Mucosa of descending colon (tissue), 3 donors: ENCODE measurements at regions not wholly inside any gene's neighbourhood (a gene's known extent, or its start where the extent isn't known, plus 50 kb on each side); places are given as distances from the start of the nearest gene placed in this dataset.

Experiments
- ATAC-seq: fragments of 200-7000 bp; cut with Tn5 transposase; one replicate; pipeline ENCODE4 v1.9.1; 2020; ENCODE audit warnings: mild to moderate bottlenecking, moderate library complexity
- DNase-seq, 3 donors: peaks; one replicate each; pipeline ENCODE4 v3.0.0-alpha.2; 2020
- H3K36me3 ChIP-seq: fragments of 200-600 bp; one replicate; pipeline ENCODE4 v1.8.0; 2021; ENCODE audit warnings: low read depth, mild to moderate bottlenecking
- H3K4me1 ChIP-seq: fragments of 200-600 bp; one replicate; pipeline ENCODE4 v1.8.0; 2021; ENCODE audit warnings: low read depth, mild to moderate bottlenecking
- H3K4me3 ChIP-seq: fragments of 200-600 bp; one replicate; pipeline ENCODE4 v1.8.0; 2021; ENCODE audit warnings: mild to moderate bottlenecking
- H3K9me3 ChIP-seq: fragments of 200-600 bp; one replicate; pipeline ENCODE4 v1.8.0; 2021; ENCODE audit warnings: mild to moderate bottlenecking
- intact Hi-C, 2 donors: fragments of 100-400 bp; cut with DNase I in 1 of 2; cut with micrococcal nuclease in 1 of 2; formaldehyde crosslinking; loops; one replicate each; pipeline versions ENCODE4 v1.11.0 to v1.11.1; 2022; cut with DNase I, micrococcal nuclease
- TF ChIP-seq, protein P1 (sequence below): fragments of 200-600 bp; IDR thresholded peaks from one replicate; pipeline ENCODE4 v1.8.0; 2022; ENCODE audit warnings: antibody characterized with exemption, mild to moderate bottlenecking
- donor health status: DM: no; HTN: no; CAD: no; lungs with moderate emphysema.
- donor health status: DM: no; HTN: no; CAD: no.
- donor health status: DM: no; HTN: yes; CAD: no.

DNA sequence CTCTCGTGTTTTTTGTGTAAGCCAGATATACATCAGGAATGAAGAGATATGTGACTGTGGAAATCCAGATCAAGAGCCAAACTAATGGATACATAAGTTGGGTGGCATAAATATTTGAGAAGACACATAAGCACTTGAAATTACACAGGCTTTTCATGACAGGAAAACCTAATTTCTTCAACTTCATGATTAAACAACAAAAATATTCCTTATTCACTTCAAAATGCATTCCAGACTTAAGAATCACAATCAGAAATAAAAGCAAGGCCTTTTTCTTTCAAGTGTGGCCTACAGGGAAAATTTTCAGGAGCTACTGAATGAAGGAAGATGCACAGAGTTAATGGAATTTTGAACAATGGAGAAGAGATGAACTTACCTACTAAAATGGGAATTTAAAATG is 515.6 kb downstream of the FOXG1 start:
- Histone ChIP-seq H3K4me3 (no peak overlapping the region), H3K36me3 (no peaks in the 10 kb centered on the region), H3K4me1 (no peaks in the 10 kb centered on the region), H3K9me3 (peaks cover 11% of the 10 kb centered on the region)
- TF ChIP-seq, protein P1, sequence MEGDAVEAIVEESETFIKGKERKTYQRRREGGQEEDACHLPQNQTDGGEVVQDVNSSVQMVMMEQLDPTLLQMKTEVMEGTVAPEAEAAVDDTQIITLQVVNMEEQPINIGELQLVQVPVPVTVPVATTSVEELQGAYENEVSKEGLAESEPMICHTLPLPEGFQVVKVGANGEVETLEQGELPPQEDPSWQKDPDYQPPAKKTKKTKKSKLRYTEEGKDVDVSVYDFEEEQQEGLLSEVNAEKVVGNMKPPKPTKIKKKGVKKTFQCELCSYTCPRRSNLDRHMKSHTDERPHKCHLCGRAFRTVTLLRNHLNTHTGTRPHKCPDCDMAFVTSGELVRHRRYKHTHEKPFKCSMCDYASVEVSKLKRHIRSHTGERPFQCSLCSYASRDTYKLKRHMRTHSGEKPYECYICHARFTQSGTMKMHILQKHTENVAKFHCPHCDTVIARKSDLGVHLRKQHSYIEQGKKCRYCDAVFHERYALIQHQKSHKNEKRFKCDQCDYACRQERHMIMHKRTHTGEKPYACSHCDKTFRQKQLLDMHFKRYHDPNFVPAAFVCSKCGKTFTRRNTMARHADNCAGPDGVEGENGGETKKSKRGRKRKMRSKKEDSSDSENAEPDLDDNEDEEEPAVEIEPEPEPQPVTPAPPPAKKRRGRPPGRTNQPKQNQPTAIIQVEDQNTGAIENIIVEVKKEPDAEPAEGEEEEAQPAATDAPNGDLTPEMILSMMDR: no peak
- intact Hi-C loops: no loop called here
- DNase-seq (no peak), ATAC-seq (no peak)

DNA sequence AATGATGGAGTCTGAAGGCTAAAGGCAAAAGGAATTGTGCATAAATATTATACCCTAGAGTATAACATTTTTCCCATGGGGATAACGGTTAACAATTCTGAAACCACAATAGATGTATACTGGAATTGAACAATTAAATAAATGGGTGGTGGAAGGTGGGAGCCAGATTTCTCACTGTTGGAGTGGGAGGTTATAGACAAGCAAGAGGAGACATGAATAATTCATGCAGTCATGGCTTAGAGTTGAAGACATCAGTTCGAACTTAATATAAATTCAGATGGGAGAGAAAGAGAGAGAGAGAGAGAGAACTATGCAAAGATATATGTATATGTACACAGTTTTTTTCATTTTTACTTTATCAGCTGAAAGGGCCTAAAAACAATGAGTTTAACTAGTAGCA is 523.9 kb downstream of the FOXG1 start:
- intact Hi-C loops: no loop called here
- no peak for DNase-seq
- H3K36me3 ChIP-seq: no peaks in the 10 kb centered on the region
- no peaks in the 10 kb centered on the region for H3K4me1 ChIP-seq
- no peak overlapping the region for H3K4me3 ChIP-seq
- TF ChIP-seq, protein P1: no peak
- peaks cover 20% of the 10 kb centered on the region for H3K9me3 ChIP-seq
- no peak for ATAC-seq

DNA sequence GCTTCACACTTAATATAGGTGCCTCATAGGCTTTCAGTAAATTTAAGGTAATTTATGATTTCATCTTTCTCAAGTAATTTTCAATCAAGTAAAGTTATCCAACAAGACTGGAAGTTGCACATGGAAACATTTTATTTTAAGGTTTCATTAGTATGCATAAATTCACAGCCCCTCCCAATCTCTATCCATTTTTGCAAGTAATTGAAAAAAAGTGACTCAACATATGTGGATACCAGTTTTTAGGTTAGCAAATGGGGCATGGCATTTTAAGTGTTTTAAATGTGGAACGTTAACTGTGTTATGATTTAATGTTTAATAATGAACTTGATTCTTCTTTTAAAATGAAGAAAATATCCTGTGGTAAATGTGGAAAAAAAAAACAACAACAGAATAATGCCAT is 532.8 kb downstream of the FOXG1 start:
- no peaks in the 10 kb centered on the region for H3K4me1 ChIP-seq
- TF ChIP-seq, protein P1: no peak
- H3K9me3 ChIP-seq: peaks cover 43% of the 10 kb centered on the region
- H3K4me3 ChIP-seq: no peak overlapping the region
- DNase-seq (no peak), ATAC-seq (no peak)
- H3K36me3 ChIP-seq: no peaks in the 10 kb centered on the region
- intact Hi-C loops: no loop called here

DNA sequence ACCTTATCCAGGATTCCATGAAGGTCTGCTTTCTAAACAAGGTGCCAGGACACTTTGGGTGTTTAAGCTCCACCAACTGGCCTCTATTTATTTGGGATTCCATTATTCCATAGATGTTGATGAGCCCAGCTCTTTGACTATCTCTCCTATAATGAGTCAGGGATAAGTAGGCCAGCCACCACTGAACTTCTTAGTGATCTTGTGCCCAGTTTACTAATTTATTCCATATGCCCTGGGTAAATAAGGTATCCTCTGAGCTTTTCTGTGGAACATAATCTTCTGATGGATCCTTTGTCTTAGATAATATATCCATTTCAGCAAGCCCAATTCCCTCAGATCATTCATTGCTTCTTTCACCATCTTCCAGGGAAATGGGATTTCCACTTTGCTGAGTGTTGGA is 535.0 kb downstream of the FOXG1 start:
- Histone ChIP-seq H3K9me3 (peaks cover 24% of the 10 kb centered on the region), H3K36me3 (no peaks in the 10 kb centered on the region), H3K4me1 (no peaks in the 10 kb centered on the region), H3K4me3 (no peak overlapping the region)
- ATAC-seq (no peak), DNase-seq (no peak)
- TF ChIP-seq, protein P1: no peak
- intact Hi-C loops: no loop called here

DNA sequence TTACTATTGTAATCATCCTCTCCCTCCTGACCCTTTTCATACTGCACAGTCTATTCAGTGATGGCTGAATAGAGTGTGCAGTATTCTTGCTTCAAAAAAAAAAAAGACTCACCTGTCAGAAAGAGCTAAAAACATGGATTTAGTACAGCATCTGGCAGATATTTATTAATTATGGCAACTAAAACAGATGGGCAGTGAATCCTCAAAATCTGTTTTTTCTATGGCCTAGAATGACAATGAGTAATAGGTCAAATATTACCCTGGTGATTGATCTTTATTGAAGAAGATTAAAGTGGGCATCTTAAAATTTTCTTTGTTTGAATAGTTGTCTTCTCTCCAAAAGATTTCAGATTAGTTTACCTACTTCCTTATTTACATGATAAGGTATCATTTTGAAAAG is 543.6 kb downstream of the FOXG1 start:
- H3K36me3 ChIP-seq: no peaks in the 10 kb centered on the region
- ATAC-seq (no peak), DNase-seq (no peak)
- intact Hi-C loops: no loop called here
- TF ChIP-seq, protein P1: no peak
- H3K9me3 ChIP-seq: peaks cover 4% of the 10 kb centered on the region
- H3K4me3 ChIP-seq: no peak overlapping the region
- no peaks in the 10 kb centered on the region for H3K4me1 ChIP-seq

DNA sequence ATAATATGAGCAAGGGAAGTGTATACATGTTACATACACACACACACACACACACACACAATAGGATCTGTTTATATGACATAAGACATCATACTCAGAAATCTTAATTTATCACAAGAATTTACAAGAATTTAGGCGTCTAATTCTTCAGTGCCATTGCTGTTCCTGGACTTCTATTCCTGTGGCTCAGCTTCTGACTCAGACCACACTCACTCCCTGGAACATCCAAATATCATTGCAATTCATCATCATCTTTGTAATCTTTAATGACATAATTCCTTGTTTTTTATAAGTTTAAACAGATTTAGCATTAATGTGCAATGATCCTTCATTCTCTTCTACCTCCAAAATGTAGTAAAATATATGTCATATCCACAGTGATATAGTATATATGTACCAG is 544.2 kb downstream of the FOXG1 start:
- Histone ChIP-seq H3K9me3 (peaks cover 4% of the 10 kb centered on the region), H3K4me1 (no peaks in the 10 kb centered on the region), H3K36me3 (no peaks in the 10 kb centered on the region), H3K4me3 (no peak overlapping the region)
- ATAC-seq (no peak), DNase-seq (no peak)
- intact Hi-C loops: no loop called here
- TF ChIP-seq, protein P1: no peak
